Left renal cortex interstitium (tissue), 4 donors: ENCODE measurements at regions not wholly inside any gene's neighbourhood (a gene's known extent, or its start where the extent isn't known, plus 50 kb on each side); places are given as distances from the start of the nearest gene placed in this dataset.

Experiments used
- DNase-seq, 4 donors: peaks; one replicate each; pipeline ENCODE4 v3.0.0-alpha.2; 2013; ENCODE audit warnings: low read depth in 4 of 4, low spot score in 2 of 4, missing footprints in 1 of 4

DNA sequence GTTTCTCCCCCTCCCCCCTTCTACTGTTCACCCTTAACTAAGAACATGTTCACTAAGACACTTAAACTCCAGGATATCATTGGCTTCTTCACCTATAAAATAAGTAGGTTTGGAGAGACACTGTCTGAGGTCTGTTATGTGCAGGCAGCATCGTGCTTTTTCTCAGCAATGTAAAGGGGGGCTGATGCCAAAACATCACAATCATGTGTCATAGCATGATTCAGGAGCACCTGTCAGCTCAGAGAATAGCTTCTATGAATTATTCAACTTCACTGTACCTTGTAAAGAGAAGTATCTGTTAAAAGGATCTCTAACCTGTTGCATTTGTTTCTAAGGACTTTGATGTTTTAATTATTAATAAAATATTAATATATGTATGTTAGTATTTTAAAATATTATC, 211.4 kb upstream of the EPHA3 start:
- no peak for DNase-seq

DNA sequence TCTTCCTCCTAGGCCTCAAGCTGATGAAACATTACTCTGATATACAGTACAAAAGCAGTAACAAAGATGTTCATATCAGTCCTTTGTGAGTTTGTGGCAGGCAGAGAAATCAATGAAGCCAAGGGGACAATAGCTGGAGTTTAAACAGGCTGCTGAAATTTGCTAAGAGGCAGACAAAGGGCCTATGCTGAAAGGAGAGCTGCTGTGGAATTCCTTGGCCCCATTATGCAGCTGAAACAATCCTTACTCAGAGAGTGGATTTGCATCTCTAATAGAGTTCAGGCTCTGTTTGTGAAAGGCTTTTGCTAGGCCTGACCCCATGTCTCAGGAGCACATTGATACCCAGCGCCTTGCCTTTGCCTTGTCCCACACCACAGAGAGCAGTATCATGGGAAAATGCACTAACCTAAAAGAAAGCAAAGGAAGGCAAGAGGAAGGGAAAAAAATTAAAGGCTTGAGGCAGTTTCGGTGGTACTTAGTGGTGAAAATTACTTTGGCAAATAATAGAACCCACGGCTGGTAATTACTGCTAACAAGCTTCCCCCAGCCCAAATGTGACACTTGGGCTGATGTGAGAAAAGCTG, 195.0 kb upstream of the EPHA3 start:
- no peak for DNase-seq

GRCh38 chr3:88918841-88919240, 188.6 kb upstream of the EPHA3 start:
- DNase-seq = no peak

- DNase-seq = no peak
Measured at GRCh38 chr3:88921986-88922385, 185.4 kb upstream of the EPHA3 start.

DNA sequence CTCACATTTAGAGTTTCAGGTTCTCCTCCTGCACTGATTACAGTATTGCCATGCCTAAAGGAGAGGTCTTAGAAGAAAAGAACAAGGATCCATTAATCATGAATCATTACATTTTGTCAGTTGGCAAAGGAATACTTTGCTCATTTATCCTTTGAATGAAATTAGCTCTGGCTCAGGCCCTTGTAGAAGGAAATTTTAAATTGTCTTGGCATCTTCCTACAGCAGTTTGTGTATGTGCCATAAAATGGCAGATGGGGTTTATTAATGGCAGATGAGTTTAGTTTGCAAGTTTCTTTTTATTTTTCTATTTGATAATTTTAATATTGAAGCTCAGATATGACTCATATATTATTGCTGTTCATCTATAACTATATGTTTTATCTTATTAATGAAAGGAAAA, 181.2 kb upstream of the EPHA3 start:
- DNase-seq = no peak

- DNase-seq = no peak
Measured at GRCh38 chr3:88930611-88931010, 176.8 kb upstream of the EPHA3 start.

- DNase-seq = no peak
Measured at GRCh38 chr3:88936831-88937230, 170.6 kb upstream of the EPHA3 start.

GRCh38 chr3:88940296-88940695, 167.1 kb upstream of the EPHA3 start:
- no peak for DNase-seq

- no peak for DNase-seq
Measured at GRCh38 chr3:88947013-88947412, 160.4 kb upstream of the EPHA3 start.

- DNase-seq = no peak
Measured at GRCh38 chr3:88954853-88955252, 152.6 kb upstream of the EPHA3 start.

DNA sequence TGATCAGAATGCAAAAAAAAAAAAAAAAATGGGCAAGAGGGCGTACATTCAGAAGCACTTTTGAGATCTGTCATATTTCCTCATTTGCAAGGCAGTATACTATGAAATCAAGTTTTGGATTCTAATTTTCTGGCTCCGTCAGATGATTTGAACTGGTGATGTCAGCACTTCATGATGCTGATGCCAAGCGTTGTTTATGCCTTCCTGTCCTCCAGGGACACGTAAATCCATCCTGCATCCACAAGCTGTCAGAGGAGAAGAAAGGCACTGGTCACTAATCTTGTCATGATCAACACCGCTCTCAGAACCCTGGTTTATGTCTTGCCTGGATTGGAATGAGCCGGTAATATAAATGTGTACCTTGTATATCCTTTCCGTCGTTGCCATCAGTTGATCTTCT, 152.1 kb upstream of the EPHA3 start:
- no peak for DNase-seq

DNA sequence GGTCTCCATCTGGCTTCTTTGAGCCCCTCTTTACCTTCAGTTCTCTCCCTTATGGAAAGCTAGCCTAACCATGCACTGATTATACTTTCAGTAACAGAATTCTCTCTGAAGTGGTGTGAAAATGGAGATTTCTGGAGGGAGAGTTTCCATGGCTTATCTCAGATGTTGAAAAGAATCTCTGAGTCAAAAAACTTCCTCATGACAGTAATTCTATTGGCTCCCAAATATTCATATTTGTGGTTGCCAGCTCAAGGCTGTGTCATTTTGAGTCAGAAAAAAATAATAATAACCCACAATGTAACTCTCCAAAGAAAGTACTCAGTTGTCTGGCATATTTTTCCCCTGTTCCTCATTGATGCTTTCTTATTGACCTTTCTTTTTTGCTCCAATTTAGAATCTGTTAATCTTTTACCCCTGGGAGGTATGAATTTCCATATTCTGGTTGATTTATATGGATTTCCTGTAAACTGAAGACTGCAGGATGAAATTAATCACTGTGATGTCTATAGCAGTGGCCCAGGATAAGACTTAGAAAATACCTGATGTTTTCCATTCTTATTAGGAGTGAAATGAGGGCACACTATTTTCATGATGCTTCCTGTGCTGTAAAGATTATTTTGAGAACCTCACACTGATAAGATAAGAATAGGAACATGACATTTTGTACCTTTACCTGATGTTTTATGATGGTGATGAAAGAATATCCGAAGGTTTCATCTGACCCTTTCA, 149.5 kb upstream of the EPHA3 start:
- DNase-seq = no peak

DNA sequence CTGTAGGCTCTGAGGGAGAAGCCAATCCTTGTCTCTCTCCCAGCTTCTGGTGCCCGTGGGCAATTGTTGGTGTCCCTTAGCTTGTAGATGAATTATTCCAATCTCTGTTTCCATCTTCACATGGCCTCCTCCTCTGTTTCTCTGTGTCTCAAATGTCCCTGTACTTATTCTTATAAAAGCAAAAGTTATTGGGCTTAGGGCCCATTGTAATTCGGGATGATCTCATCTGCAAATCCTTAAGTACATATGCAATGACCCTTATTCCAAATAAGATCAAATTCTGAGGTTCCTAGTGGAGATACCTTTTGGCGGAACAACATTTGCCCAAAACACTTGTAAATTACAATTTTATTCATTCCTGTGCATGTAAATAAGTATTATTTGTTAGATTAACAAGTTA, 147.4 kb upstream of the EPHA3 start:
- DNase-seq = no peak

GRCh38 chr3:88963003-88963402, 144.4 kb upstream of the EPHA3 start:
- no peak for DNase-seq

DNA sequence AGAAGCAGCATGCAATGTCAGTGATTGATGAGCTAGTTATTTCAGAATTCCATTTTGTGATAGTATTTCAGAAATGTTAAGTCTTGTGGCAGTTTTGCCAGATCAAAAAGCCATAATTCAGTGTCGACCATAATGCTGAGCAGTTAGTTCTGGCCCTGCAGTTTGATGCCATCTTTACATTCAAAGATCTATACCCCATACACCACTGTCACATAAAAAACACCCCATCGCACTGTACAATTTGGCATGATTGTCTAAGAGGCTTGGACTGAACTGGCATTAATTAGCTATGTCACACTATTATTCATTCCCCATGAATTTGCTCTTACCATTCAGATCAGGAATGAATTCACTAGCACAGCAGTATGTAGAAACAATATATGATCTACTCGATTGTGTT, 127.7 kb upstream of the EPHA3 start:
- no peak for DNase-seq

DNA sequence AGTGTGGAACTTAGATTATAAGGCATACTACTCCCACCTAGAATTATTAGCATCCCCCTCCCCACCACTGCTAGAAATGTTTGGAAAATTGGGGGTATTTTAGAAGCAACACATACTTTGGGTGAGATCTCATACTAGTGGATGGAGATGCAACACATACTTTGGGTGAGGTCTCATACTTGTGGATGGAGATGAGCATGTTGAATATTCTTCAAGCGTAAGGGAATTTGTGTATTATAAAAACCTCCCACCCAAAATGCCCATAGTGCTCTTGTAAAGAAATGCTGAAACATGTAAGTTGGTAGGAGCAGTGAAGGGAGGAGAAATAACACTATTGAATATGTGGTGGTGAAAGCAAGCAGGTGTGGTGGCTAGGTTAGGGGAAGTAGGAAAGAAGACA, 124.0 kb upstream of the EPHA3 start:
- DNase-seq = no peak

GRCh38 chr3:88984256-88984655, 123.2 kb upstream of the EPHA3 start:
- no peak for DNase-seq

DNA sequence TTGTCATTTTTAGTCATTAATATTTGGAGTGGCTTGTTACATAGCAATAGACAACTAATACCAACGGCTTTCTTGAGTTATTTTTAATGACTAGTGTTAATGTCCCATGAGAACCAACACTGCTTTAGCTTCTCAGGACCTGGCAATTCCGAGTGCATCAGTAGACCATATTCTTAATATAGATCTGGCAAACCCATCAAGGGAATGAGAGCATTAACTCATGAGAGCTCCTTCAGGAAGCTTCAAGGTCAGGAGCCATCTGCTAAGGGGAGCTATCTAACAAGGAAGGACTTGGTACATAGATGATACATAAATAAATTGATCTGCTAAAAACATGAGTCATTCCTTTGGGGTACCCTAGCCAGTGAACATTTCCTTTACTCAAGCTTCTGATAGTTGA, 122.6 kb upstream of the EPHA3 start:
- no peak for DNase-seq

DNA sequence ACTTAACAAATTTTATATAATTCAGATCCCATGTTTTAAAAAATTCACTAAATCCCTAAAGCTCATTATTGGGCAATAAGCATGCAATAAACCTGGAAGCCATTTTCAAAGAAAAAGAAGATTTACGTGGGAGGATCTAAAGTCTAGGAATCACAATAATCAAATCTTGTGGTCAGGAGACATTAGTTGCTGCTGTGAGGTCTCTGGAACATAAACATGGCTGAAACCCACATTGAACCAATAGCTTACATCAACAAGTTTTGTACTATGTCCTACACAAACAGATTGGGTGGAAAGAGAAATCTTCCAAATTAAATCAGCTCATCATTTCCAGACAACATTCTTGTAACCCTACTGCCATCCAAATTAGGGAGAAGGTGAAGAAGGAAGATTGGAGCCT, 121.9 kb upstream of the EPHA3 start:
- DNase-seq = no peak

DNA sequence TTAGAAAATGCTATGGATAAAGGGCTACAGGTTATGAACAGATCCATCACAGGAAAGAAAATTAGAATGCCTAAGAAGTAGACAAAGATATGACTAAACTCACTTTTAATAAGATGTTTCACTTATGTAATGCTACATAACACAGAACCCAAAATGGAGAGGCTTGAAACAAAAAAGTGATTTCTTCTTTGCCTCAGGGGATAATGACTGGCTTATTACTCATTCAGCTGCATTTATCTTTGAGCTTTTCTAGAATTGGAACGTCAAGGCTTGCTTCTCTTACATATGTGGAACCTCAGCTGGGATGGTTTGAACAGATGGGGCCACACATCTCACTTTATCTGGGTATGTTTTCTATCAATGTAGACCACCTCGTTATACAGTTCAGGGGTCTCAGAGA, 120.6 kb upstream of the EPHA3 start:
- no peak for DNase-seq

DNA sequence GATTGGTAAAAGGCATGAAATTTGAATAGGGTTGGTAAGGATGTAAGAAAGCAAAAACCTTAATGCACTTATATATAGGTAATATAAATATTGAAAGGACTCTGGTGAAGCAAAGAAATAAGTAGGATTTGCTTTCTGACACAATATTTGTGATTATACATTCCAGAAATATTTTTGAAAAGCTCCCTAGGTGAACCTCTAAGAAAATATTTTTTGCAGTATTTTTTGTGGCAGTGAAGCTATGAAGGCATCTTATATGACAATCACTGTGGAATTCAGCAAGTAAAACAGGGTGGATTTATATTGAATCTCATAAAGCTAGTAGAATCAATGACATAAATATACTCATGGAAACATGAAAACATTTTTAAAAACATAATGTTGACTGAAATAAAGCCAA, 119.6 kb upstream of the EPHA3 start:
- no peak for DNase-seq

DNA sequence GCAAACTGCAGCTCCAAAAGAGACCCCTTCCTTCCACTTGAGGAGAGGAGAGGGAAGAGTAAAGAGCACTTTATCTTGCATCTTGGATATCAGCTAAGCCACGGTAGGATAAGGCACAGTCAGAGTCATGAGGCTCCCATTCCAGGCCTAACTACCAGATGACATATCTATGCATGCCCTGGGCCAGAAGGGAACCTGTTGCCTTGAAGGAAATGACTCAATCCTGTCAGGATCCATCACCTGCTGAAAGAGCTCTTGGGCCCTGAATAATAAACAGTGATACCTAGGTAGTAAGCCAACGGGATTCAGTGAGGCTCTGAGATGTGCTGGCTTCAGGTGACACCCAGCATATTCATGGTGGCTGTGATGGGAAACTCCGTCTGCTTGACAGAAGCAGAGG, 118.5 kb upstream of the EPHA3 start:
- DNase-seq = no peak

DNA sequence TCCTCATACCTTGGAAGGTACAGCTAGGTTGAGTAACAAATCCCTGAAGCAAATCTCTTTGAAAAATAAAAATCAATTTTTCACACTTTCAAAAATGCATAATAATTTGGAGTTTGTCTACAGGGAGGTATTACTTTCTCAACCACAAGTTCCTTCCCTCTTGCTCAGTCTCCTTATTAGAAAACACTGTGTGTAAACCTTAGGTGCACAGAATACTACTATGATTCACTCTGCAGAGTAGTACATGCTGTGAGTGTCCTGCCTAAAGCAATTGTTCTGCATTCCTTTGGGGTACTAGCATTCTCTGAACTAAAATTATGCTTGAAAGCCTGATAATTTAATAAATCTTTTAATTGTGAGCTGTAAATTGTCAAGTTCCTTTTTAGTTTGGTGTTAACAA, 115.9 kb upstream of the EPHA3 start:
- DNase-seq = no peak
